Peyer's patch (tissue), 4 donors: ENCODE measurements at regions not wholly inside any gene's neighbourhood (a gene's known extent, or its start where the extent isn't known, plus 50 kb on each side); places are given as distances from the start of the nearest gene placed in this dataset.

Experiments used
- CTCF ChIP-seq, 6 experiments: fragments of 450-650 bp in 4 of 6; fragments of 200-600 bp in 2 of 6; sonication (generic) in 1 of 6; IDR thresholded peaks; one replicate each; pipeline ENCODE4 v1.5.1; 2017 to 2019; ENCODE audit warnings: antibody characterized with exemption in 6 of 6, mild to moderate bottlenecking in 3 of 6, moderate library complexity in 1 of 6
- POLR2A ChIP-seq, 2 donors: fragments of 450-650 bp; IDR thresholded peaks; one replicate each; pipeline ENCODE4 v1.5.1; 2017; ENCODE audit warnings: antibody characterized with exemption in 2 of 2, mild to moderate bottlenecking in 2 of 2, moderate library complexity in 2 of 2

GRCh38 chr6:111943266-111943665 lies 70.0 kb upstream of the FYN start:
- no peak for TF ChIP-seq CTCF (IDR thresholded peaks at IDR 0.05)
- TF ChIP-seq POLR2A (IDR thresholded peaks at IDR 0.05): no peak
